HEK293 (cell line): ENCODE measurements at regions not wholly inside any gene's neighbourhood (a gene's known extent, or its start where the extent isn't known, plus 50 kb on each side); places are given as distances from the start of the nearest gene placed in this dataset.
A peak's percentile ranks its signal among the peaks of the same experiment; 100 is the strongest.

Source experiments
- CTCF ChIA-PET: fragments of 350-600 bp; formaldehyde crosslinking; extraction: SDS; loops from one replicate; lab custom pipeline; 2021; ENCODE audit warnings: antibody characterized with exemption; lab: Yijun Ruan, JAX
- POLR2A ChIA-PET: fragments of 300-600 bp; formaldehyde crosslinking; extraction: SDS; loops from one replicate; lab custom pipeline; 2020; ENCODE audit warnings: antibody characterized with exemption, inconsistent platforms; lab: Yijun Ruan, JAX
- H3K27ac ChIP-seq: fragments of 200-500 bp; sonication (Bioruptor generic); 2 replicates; pipeline ENCODE4 v1.5.1; 2014; ENCODE audit warnings: low read depth, low read length, control low read depth, inconsistent platforms; ENCODE audit errors: extremely low read depth
- H3K36me3 ChIP-seq, 2 experiments: fragments of 200-500 bp in 1 of 2; sonication (Bioruptor generic) in 1 of 2; 1 replicate in 1 of 2; 2 replicates in 1 of 2; pipeline ENCODE4 v1.5.1; 2014 to 2017; ENCODE audit warnings: inconsistent platforms in 2 of 2, low read length in 2 of 2; ENCODE audit not compliant: control insufficient read depth in 2 of 2, insufficient read depth in 1 of 2
- H3K4me1 ChIP-seq: fragments of 200-500 bp; sonication (Bioruptor generic); 2 replicates; pipeline ENCODE4 v1.5.1; 2014; ENCODE audit warnings: mild to moderate bottlenecking, low read length, inconsistent platforms; ENCODE audit not compliant: control insufficient read depth, insufficient read depth
- H3K4me3 ChIP-seq: 2 replicates; pipeline ENCODE4 v1.5.1; 2011; ENCODE audit warnings: low read depth, mild to moderate bottlenecking, control low read depth, low read length, moderate library complexity
- H3K9me3 ChIP-seq: fragments of 200-500 bp; sonication (Bioruptor generic); 2 replicates; pipeline ENCODE4 v1.5.1; 2014; ENCODE audit warnings: low read depth, low read length, inconsistent platforms; ENCODE audit not compliant: control insufficient read depth, insufficient read depth
- BCL6B ChIP-seq: fragments of 450-650 bp; formaldehyde crosslinking; IDR thresholded peaks from 2 replicates; pipeline ENCODE4 v1.5.1; 2017; ENCODE audit warnings: missing biosample characterization, missing genetic modification characterization
- GLIS1 ChIP-seq: fragments of 450-650 bp; formaldehyde crosslinking; IDR thresholded peaks from 2 replicates; pipeline ENCODE4 v1.5.1; 2016; ENCODE audit warnings: missing biosample characterization, missing genetic modification characterization
- HOXD13 ChIP-seq: sonication (generic); formaldehyde crosslinking; IDR thresholded peaks from 2 replicates; pipeline ENCODE4 v1.8.0; 2022; ENCODE audit warnings: missing genetic modification reagents, borderline replicate concordance
- KLF1 ChIP-seq: fragments of 450-650 bp; formaldehyde crosslinking; IDR thresholded peaks from 2 replicates; pipeline ENCODE4 v1.5.1; 2016; ENCODE audit warnings: missing biosample characterization, missing genetic modification characterization
- OSR2 ChIP-seq: fragments of 450-650 bp; formaldehyde crosslinking; IDR thresholded peaks from 2 replicates; pipeline ENCODE4 v1.5.1; 2016; ENCODE audit warnings: missing biosample characterization, missing genetic modification characterization
- SETDB1 ChIP-seq: IDR thresholded peaks from one replicate; pipeline ENCODE4 v1.6.1; 2017; ENCODE audit warnings: mild to moderate bottlenecking, low read length, moderate library complexity, mixed read lengths; ENCODE audit not compliant: insufficient read length
- ZBTB48 ChIP-seq: fragments of 450-650 bp; formaldehyde crosslinking; IDR thresholded peaks from 2 replicates; pipeline ENCODE4 v1.5.1; 2016; ENCODE audit warnings: missing biosample characterization, missing genetic modification characterization
- ZNF114 ChIP-seq: fragments of 450-650 bp; formaldehyde crosslinking; IDR thresholded peaks from 2 replicates; pipeline ENCODE4 v1.5.0; 2017; ENCODE audit warnings: missing biosample characterization, missing genetic modification characterization
- ZNF140 ChIP-seq: fragments of 450-650 bp; formaldehyde crosslinking; IDR thresholded peaks from 2 replicates; pipeline ENCODE4 v1.5.1; 2016; ENCODE audit warnings: missing biosample characterization, missing genetic modification characterization
- ZNF175 ChIP-seq: fragments of 450-650 bp; formaldehyde crosslinking; IDR thresholded peaks from 2 replicates; pipeline ENCODE4 v1.5.1; 2016; ENCODE audit warnings: missing biosample characterization, missing genetic modification characterization
- ZNF18 ChIP-seq: fragments of 450-650 bp; formaldehyde crosslinking; IDR thresholded peaks from 2 replicates; pipeline ENCODE4 v1.5.1; 2016; ENCODE audit warnings: missing biosample characterization, missing genetic modification characterization
- ZNF202 ChIP-seq: fragments of 450-650 bp; formaldehyde crosslinking; IDR thresholded peaks from 2 replicates; pipeline ENCODE4 v1.5.1; 2016; ENCODE audit warnings: missing biosample characterization, missing genetic modification characterization, borderline replicate concordance
- ZNF23 ChIP-seq: fragments of 450-650 bp; formaldehyde crosslinking; IDR thresholded peaks from 2 replicates; pipeline ENCODE4 v1.5.1; 2016; ENCODE audit warnings: missing biosample characterization, missing genetic modification characterization, borderline replicate concordance
- ZNF24 ChIP-seq: fragments of 450-650 bp; formaldehyde crosslinking; IDR thresholded peaks from 2 replicates; pipeline ENCODE4 v1.5.1; 2016; ENCODE audit warnings: missing biosample characterization, missing genetic modification characterization
- ZNF266 ChIP-seq: fragments of 450-650 bp; formaldehyde crosslinking; IDR thresholded peaks from 2 replicates; pipeline ENCODE4 v1.5.1; 2016; ENCODE audit warnings: missing biosample characterization, missing genetic modification characterization, low read depth
- ZNF274 ChIP-seq, 2 experiments: fragments of 200-500 bp in 1 of 2; fragments of 450-650 bp in 1 of 2; sonication (Bioruptor generic) in 1 of 2; formaldehyde crosslinking in 1 of 2; IDR thresholded peaks; 2 replicates each; pipeline versions ENCODE4 v1.5.1 to v1.6.1; 2014 to 2016; ENCODE audit warnings: borderline replicate concordance in 1 of 2, inconsistent platforms in 1 of 2, low read length in 1 of 2, missing biosample characterization in 1 of 2, missing genetic modification characterization in 1 of 2
- ZNF398 ChIP-seq: fragments of 450-650 bp; formaldehyde crosslinking; IDR thresholded peaks from 2 replicates; pipeline ENCODE4 v1.5.1; 2017; ENCODE audit warnings: missing biosample characterization, missing genetic modification characterization
- ZNF510 ChIP-seq: fragments of 450-650 bp; formaldehyde crosslinking; IDR thresholded peaks from 2 replicates; pipeline ENCODE4 v1.5.1; 2018; ENCODE audit warnings: mild to moderate bottlenecking, missing genetic modification characterization, missing biosample characterization; ENCODE audit not compliant: insufficient replicate concordance
- ZNF513 ChIP-seq: fragments of 450-650 bp; IDR thresholded peaks from 2 replicates; pipeline ENCODE4 v1.5.1; 2018; ENCODE audit warnings: missing biosample characterization, missing genetic modification characterization
- ZNF529 ChIP-seq: fragments of 450-650 bp; formaldehyde crosslinking; IDR thresholded peaks from 2 replicates; pipeline ENCODE4 v1.5.1; 2017; ENCODE audit warnings: missing genetic modification characterization, missing biosample characterization; ENCODE audit not compliant: insufficient replicate concordance
- ZNF571 ChIP-seq: fragments of 450-650 bp; formaldehyde crosslinking; IDR thresholded peaks from 2 replicates; pipeline ENCODE4 v1.5.0; 2017; ENCODE audit warnings: missing biosample characterization, missing genetic modification characterization
- ZNF585B ChIP-seq: fragments of 450-650 bp; formaldehyde crosslinking; IDR thresholded peaks from 2 replicates; pipeline ENCODE4 v1.5.1; 2016; ENCODE audit warnings: missing biosample characterization, missing genetic modification characterization
- ZNF621 ChIP-seq: fragments of 450-650 bp; formaldehyde crosslinking; IDR thresholded peaks from 2 replicates; pipeline ENCODE4 v1.5.1; 2017; ENCODE audit warnings: missing biosample characterization, missing genetic modification characterization
- ZNF629 ChIP-seq: fragments of 450-650 bp; formaldehyde crosslinking; IDR thresholded peaks from 2 replicates; pipeline ENCODE4 v1.5.1; 2017; ENCODE audit warnings: missing biosample characterization, missing genetic modification characterization
- ZNF654 ChIP-seq: fragments of 450-650 bp; formaldehyde crosslinking; IDR thresholded peaks from 2 replicates; pipeline ENCODE4 v1.5.1; 2016; ENCODE audit warnings: low read depth, missing biosample characterization, missing genetic modification characterization
- ZNF670 ChIP-seq: fragments of 450-650 bp; formaldehyde crosslinking; IDR thresholded peaks from 2 replicates; pipeline ENCODE4 v1.5.1; 2016; ENCODE audit warnings: missing biosample characterization, missing genetic modification characterization, low read depth
- ZNF701 ChIP-seq: fragments of 450-650 bp; formaldehyde crosslinking; IDR thresholded peaks from 2 replicates; pipeline ENCODE4 v1.5.1; 2016; ENCODE audit warnings: missing biosample characterization, missing genetic modification characterization

- TF ChIP-seq ZNF585B (tag by site-specific recombination), result peak; percentile 78
- TF ChIP-seq OSR2, result no peak
- TF ChIP-seq, all 188 proteins: peak for 1
- H3K4me1 ChIP-seq, result no peaks in the 10 kb centered on the region
- H3K36me3 ChIP-seq, result no peaks in the 10 kb centered on the region
- ChIA-PET POLR2A (no interaction called here), CTCF (no interaction called here)
- H3K27ac ChIP-seq, result no peak overlapping the region
- H3K9me3 ChIP-seq, result peaks cover 3% of the 10 kb centered on the region; the same call in 1 of the 2 replicates
- no peak overlapping the region for H3K4me3 ChIP-seq
These were observed 500.1 kb upstream of the FAM47C start for GRCh38 chrX:36508042-36508441.

- CTCF ChIA-PET, result no interaction called here
- no peak overlapping the region for H3K4me3 ChIP-seq
- POLR2A ChIA-PET, result no interaction called here
These were observed 497.4 kb upstream of the FAM47C start for GRCh38 chrX:36510736-36511135.

GRCh38 chrX:36528661-36529060, 479.5 kb upstream of the FAM47C start:
- ChIA-PET POLR2A (no interaction called here), CTCF (interaction anchor here (0.9 kb wide), 1 partner anchor 30 kb away, joined by 4 read pairs; no protein-coding TSS in a partner anchor)
- no peak overlapping the region for H3K4me3 ChIP-seq
- TF ChIP-seq ZNF510 (tag by site-specific recombination) (no peak), ZNF175 (tag by site-specific recombination) (no peak), KLF1 (tag by site-specific recombination) (no peak), ZBTB48 (tag by site-specific recombination) (no peak), BCL6B (tag by site-specific recombination) (no peak), ZNF24 (no peak), ZNF18 (tag by site-specific recombination) (no peak), ZNF571 (no peak), ZNF202 (tag by site-specific recombination) (no peak), ZNF513 (tag by site-specific recombination) (no peak), ZNF114 (tag by site-specific recombination) (no peak), SETDB1 (no peak), ZNF266 (tag by site-specific recombination) (no peak), ZNF621 (tag by site-specific recombination) (no peak), ZNF529 (tag by site-specific recombination) (no peak), ZNF629 (tag by site-specific recombination) (no peak), HOXD13 (CRISPR knock-in tag) (no peak), ZNF701 (tag by site-specific recombination) (no peak), ZNF274 (IDR thresholded peaks at IDR 0.05; ENCODE audit: low read length) (no peak), ZNF274 (tag by site-specific recombination; IDR thresholded peaks at IDR 0.05; ENCODE audit: borderline replicate concordance) (no peak)
- no peaks in the 10 kb centered on the region for H3K9me3 ChIP-seq
- no peaks in the 10 kb centered on the region for H3K4me1 ChIP-seq
- H3K27ac ChIP-seq, result no peak overlapping the region
- no peaks in the 10 kb centered on the region for H3K36me3 ChIP-seq

More at GRCh38 chrX:36510736-36511135, 497.4 kb upstream of the FAM47C start:
- TF ChIP-seq ZNF23 (tag by site-specific recombination) (no peak), GLIS1 (tag by site-specific recombination) (no peak), ZNF670 (no peak), ZNF398 (tag by site-specific recombination) (no peak), HOXD13 (CRISPR knock-in tag) (no peak), ZNF140 (no peak), ZNF654 (no peak)
- peaks cover 3% of the 10 kb centered on the region; the same call in 1 of the 2 replicates for H3K9me3 ChIP-seq
- no peaks in the 10 kb centered on the region for H3K36me3 ChIP-seq
- H3K4me1 ChIP-seq, result no peaks in the 10 kb centered on the region
- H3K27ac ChIP-seq, result no peak overlapping the region
